ENCODE measurements at regions not wholly inside any gene's neighbourhood (a gene's known extent, or its start where the extent isn't known, plus 50 kb on each side); places are given as distances from the start of the nearest gene placed in this dataset.

DNA sequence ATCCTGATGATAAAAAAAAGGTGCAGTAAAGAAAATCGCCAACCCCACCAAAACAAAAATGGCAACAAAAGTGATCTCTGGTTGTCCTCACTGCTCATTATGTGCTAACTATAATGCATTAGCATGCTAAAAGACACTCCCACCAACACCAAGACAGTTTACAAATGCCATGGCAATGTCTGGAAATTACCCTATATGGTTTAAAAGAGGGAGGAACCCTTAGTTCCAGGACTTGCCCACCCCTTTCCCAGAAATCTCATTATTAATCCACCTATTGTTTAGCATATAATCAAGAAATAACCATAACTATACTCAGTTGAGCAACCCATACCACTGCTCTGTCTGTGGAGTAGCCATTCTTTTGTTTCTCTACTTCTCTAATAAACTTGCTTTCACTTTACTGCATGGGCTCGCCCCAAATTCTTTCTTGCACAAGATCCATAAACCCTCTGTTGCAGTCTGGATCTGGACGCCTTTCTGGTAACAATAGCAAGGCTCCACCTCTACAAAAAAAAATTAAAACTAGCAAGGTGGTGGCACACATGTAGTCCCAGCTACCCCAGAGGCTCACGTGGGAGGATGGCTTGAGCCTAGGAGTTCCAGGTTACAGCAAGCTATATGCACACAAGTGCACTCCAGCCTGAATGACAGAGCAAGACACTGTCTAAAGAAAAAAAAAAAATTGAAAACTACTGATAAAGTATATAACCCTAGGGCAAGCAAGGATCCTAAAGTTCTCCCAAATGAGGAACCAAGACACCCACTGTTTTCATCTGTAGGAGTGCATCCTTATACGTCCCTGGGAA is 278.8 kb upstream of the JARID2 start:
- Histone ChIP-seq H3K4me2 (ENCODE audit: low read length) (no peak overlapping the region), H3K27ac (ENCODE audit: low read depth, low read length, poor library complexity, severe bottlenecking) (no peak overlapping the region)
- intact Hi-C loops (cut with micrococcal nuclease; ENCODE audit: unreplicated experiment) = no loop called here

DNA sequence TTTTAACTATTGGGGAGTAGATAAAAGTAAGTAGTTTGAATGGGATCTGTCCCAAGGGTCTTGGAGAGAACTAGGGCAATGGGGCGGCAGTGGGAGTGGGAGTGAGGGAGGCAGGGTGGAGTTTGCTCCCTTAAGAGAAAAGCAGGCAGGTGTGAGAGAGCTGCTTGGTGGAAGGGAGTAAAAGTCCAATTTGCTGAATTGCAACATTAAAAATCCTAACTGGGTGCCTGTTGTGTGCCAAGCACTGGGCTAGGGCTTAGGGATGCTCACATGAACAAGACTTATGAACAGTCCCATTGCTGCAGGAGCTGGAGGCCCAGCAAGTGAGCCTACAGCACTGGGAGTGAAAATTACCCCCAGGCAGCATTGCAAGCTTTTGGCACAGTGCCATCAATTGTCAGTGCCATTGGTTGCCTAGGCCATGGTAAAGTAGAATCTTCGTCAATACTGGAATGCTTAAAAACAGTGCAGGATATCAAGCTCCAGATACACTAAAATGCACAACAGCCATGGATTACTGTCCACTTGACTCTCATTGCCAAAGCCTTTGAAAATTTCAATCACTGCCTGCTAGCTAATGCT is 277.7 kb upstream of the JARID2 start:
- no peak for DNase-seq (ENCODE audit: low spot score)
- Histone ChIP-seq H3K4me2 (ENCODE audit: low read length) (no peak overlapping the region), H3K79me2 (ENCODE audit: insufficient read depth, low read depth, low read length) (no peaks in the 10 kb centered on the region), H3K4me1 (ENCODE audit: insufficient read depth, low read length, poor library complexity, severe bottlenecking) (no peaks in the 10 kb centered on the region), H4K20me1 (ENCODE audit: insufficient read depth, low read length) (no peaks in the 10 kb centered on the region), H3K27ac (ENCODE audit: low read depth, low read length, poor library complexity, severe bottlenecking) (no peak overlapping the region), H2AFZ (ENCODE audit: low read length) (no peak overlapping the region), H3K36me3 (ENCODE audit: insufficient read depth, low read length) (no peaks in the 10 kb centered on the region), H3K9me3 (ENCODE audit: low read length) (no peaks in the 10 kb centered on the region), H3K4me3 (ENCODE audit: low read depth, low read length, poor library complexity, severe bottlenecking) (no peak overlapping the region), H3K9me2 (ENCODE audit: insufficient read depth, low read length) (no peaks in the 10 kb centered on the region)
- TF ChIP-seq EZH2phosphoT487 (IDR thresholded peaks at IDR 0.05; ENCODE audit: borderline replicate concordance, low read depth, low read length) = no peak
- TF ChIP-seq, protein P1, sequence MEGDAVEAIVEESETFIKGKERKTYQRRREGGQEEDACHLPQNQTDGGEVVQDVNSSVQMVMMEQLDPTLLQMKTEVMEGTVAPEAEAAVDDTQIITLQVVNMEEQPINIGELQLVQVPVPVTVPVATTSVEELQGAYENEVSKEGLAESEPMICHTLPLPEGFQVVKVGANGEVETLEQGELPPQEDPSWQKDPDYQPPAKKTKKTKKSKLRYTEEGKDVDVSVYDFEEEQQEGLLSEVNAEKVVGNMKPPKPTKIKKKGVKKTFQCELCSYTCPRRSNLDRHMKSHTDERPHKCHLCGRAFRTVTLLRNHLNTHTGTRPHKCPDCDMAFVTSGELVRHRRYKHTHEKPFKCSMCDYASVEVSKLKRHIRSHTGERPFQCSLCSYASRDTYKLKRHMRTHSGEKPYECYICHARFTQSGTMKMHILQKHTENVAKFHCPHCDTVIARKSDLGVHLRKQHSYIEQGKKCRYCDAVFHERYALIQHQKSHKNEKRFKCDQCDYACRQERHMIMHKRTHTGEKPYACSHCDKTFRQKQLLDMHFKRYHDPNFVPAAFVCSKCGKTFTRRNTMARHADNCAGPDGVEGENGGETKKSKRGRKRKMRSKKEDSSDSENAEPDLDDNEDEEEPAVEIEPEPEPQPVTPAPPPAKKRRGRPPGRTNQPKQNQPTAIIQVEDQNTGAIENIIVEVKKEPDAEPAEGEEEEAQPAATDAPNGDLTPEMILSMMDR (conservative IDR thresholded peaks at IDR 0.05; ENCODE audit: low read length) = no peak
- CTCF ChIA-PET (ENCODE audit: unreplicated experiment) = interaction anchor here (0.6 kb wide), 1 partner anchor 296 kb away, joined by 3 read pairs; no protein-coding TSS in a partner anchor
- BruUV-seq (replicated peaks) = no TSS peak
- intact Hi-C loops (cut with micrococcal nuclease; ENCODE audit: unreplicated experiment) = no loop called here
- POLR2A ChIA-PET = interaction anchor here (1.8 kb wide), 1 partner anchor 13 kb away, joined by 5 read pairs; no protein-coding TSS in a partner anchor

More for the DNA sequence above, 278.8 kb upstream of the JARID2 start:
- H3K36me3 ChIP-seq (ENCODE audit: insufficient read depth, low read length) = no peaks in the 10 kb centered on the region
- no peak overlapping the region for H2AFZ ChIP-seq (ENCODE audit: low read length)
- no peaks in the 10 kb centered on the region for H3K9me3 ChIP-seq (ENCODE audit: low read length)
- ChIA-PET CTCF (ENCODE audit: unreplicated experiment) (no interaction called here), POLR2A (interaction anchor here (0.6 to 1.8 kb wide), 3 partner anchors 9 to 568 kb away, joined by 3 to 5 read pairs (median 4); no protein-coding TSS in a partner anchor)
- DNase-seq (ENCODE audit: low spot score) = no peak
- no peaks in the 10 kb centered on the region for H3K4me1 ChIP-seq (ENCODE audit: insufficient read depth, low read length, poor library complexity, severe bottlenecking)
- BruUV-seq (replicated peaks) = no TSS peak
- TF ChIP-seq, protein P1 (conservative IDR thresholded peaks at IDR 0.05; ENCODE audit: low read length) = no peak
- TF ChIP-seq EZH2phosphoT487 (IDR thresholded peaks at IDR 0.05; ENCODE audit: borderline replicate concordance, low read depth, low read length) = no peak
- H4K20me1 ChIP-seq (ENCODE audit: insufficient read depth, low read length) = no peaks in the 10 kb centered on the region
- no peak overlapping the region for H3K4me3 ChIP-seq (ENCODE audit: low read depth, low read length, poor library complexity, severe bottlenecking)
- no peaks in the 10 kb centered on the region for H3K9me2 ChIP-seq (ENCODE audit: insufficient read depth, low read length)
- no peaks in the 10 kb centered on the region for H3K79me2 ChIP-seq (ENCODE audit: insufficient read depth, low read depth, low read length)

DNA sequence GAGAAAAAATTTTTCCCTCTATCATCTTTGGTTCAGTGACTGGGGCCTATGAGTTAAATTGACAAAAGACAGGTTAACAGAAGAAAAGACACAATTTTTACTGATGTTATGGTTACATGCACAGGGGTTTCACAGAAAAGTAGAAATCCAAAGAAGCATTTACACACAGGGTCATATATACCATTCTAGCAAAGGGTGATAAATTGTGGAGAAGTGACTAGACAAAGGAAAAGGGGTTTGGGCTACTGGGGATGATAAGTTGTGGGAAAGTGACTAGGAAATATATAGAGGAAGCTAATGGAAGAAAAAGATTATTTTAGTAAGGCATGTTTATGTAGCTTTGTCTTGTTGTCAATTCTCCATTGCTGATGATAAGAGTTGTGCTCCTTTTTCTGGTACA is 276.7 kb upstream of the JARID2 start:
- no peaks in the 10 kb centered on the region for H3K36me3 ChIP-seq (ENCODE audit: insufficient read depth, low read length)
- H2AFZ ChIP-seq (ENCODE audit: low read length) = no peak overlapping the region
- intact Hi-C loops (cut with micrococcal nuclease; ENCODE audit: unreplicated experiment) = no loop called here
- H3K4me3 ChIP-seq (ENCODE audit: low read depth, low read length, poor library complexity, severe bottlenecking) = no peak overlapping the region
- CTCF ChIA-PET (ENCODE audit: unreplicated experiment) = no interaction called here
- no peaks in the 10 kb centered on the region for H3K9me2 ChIP-seq (ENCODE audit: insufficient read depth, low read length)
- H3K4me1 ChIP-seq (ENCODE audit: insufficient read depth, low read length, poor library complexity, severe bottlenecking) = no peaks in the 10 kb centered on the region
- POLR2A ChIA-PET = interaction anchor here (0.5 kb wide), 1 partner anchor 21 kb away, joined by 3 read pairs; no protein-coding TSS in a partner anchor
- no peak for DNase-seq (ENCODE audit: low spot score)
- H3K79me2 ChIP-seq (ENCODE audit: insufficient read depth, low read depth, low read length) = no peaks in the 10 kb centered on the region
- no peak overlapping the region for H3K27ac ChIP-seq (ENCODE audit: low read depth, low read length, poor library complexity, severe bottlenecking)
- no peak overlapping the region for H3K4me2 ChIP-seq (ENCODE audit: low read length)
- no TSS peak for BruUV-seq (replicated peaks)
- TF ChIP-seq EZH2phosphoT487 (IDR thresholded peaks at IDR 0.05; ENCODE audit: borderline replicate concordance, low read depth, low read length) = no peak
- TF ChIP-seq, protein P1 (conservative IDR thresholded peaks at IDR 0.05; ENCODE audit: low read length) = no peak
- H3K9me3 ChIP-seq (ENCODE audit: low read length) = no peaks in the 10 kb centered on the region
- H4K20me1 ChIP-seq (ENCODE audit: insufficient read depth, low read length) = no peaks in the 10 kb centered on the region
